Osteocyte (in vitro differentiated cells): ENCODE measurements at regions not wholly inside any gene's neighbourhood (a gene's known extent, or its start where the extent isn't known, plus 50 kb on each side); places are given as distances from the start of the nearest gene placed in this dataset.

ENCODE experiments used
- DNase-seq: peaks from one replicate; pipeline ENCODE4 v3.0.0; 2021; ENCODE audit warnings: mixed read lengths; ENCODE audit not compliant: unreplicated experiment; ENCODE audit errors: extremely low spot score
- H3K27ac Mint-ChIP-seq: one replicate; pipeline ENCODE4 v1.8.0; 2021; ENCODE audit warnings: mild to moderate bottlenecking, mixed read lengths; ENCODE audit not compliant: unreplicated experiment
- H3K27me3 Mint-ChIP-seq: one replicate; pipeline ENCODE4 v1.8.0; 2021; ENCODE audit warnings: mixed read lengths; ENCODE audit not compliant: unreplicated experiment
- H3K36me3 Mint-ChIP-seq: one replicate; pipeline ENCODE4 v1.8.0; 2021; ENCODE audit warnings: mixed read lengths; ENCODE audit not compliant: unreplicated experiment
- H3K4me1 Mint-ChIP-seq: one replicate; pipeline ENCODE4 v1.8.0; 2021; ENCODE audit warnings: mixed read lengths; ENCODE audit not compliant: unreplicated experiment
- H3K4me3 Mint-ChIP-seq: one replicate; pipeline ENCODE4 v1.8.0; 2021; ENCODE audit warnings: mild to moderate bottlenecking, moderate library complexity, mixed read lengths; ENCODE audit not compliant: unreplicated experiment
- H3K9me3 Mint-ChIP-seq: one replicate; pipeline ENCODE4 v1.8.0; 2021; ENCODE audit warnings: mixed read lengths; ENCODE audit not compliant: unreplicated experiment
- TF ChIP-seq, protein P1 (sequence below): fragments of 200-600 bp; sonication (generic); IDR thresholded peaks from 2 replicates; pipeline ENCODE4 v1.5.0; 2021; ENCODE audit warnings: antibody characterized with exemption, mild to moderate bottlenecking, moderate library complexity

GRCh38 chr5:175015028-175015685 lies 290.8 kb downstream of the MSX2 start:
- H3K4me1 Mint-ChIP-seq = no peaks in the 10 kb centered on the region
- no peaks in the 10 kb centered on the region for H3K36me3 Mint-ChIP-seq
- no peak for DNase-seq
- H3K9me3 Mint-ChIP-seq = peaks cover 5% of the 10 kb centered on the region
- H3K4me3 Mint-ChIP-seq = no peak overlapping the region
- H3K27ac Mint-ChIP-seq = no peak overlapping the region
- TF ChIP-seq, protein P1, sequence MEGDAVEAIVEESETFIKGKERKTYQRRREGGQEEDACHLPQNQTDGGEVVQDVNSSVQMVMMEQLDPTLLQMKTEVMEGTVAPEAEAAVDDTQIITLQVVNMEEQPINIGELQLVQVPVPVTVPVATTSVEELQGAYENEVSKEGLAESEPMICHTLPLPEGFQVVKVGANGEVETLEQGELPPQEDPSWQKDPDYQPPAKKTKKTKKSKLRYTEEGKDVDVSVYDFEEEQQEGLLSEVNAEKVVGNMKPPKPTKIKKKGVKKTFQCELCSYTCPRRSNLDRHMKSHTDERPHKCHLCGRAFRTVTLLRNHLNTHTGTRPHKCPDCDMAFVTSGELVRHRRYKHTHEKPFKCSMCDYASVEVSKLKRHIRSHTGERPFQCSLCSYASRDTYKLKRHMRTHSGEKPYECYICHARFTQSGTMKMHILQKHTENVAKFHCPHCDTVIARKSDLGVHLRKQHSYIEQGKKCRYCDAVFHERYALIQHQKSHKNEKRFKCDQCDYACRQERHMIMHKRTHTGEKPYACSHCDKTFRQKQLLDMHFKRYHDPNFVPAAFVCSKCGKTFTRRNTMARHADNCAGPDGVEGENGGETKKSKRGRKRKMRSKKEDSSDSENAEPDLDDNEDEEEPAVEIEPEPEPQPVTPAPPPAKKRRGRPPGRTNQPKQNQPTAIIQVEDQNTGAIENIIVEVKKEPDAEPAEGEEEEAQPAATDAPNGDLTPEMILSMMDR = no peak
- no peaks in the 10 kb centered on the region for H3K27me3 Mint-ChIP-seq

GRCh38 chr5:175013251-175013650 lies 288.9 kb downstream of the MSX2 start:
- H3K4me1 Mint-ChIP-seq = no peaks in the 10 kb centered on the region
- no peak overlapping the region for H3K4me3 Mint-ChIP-seq
- H3K9me3 Mint-ChIP-seq = peaks cover 5% of the 10 kb centered on the region
- DNase-seq = no peak
- TF ChIP-seq, protein P1 = no peak
- H3K27me3 Mint-ChIP-seq = no peaks in the 10 kb centered on the region
- H3K27ac Mint-ChIP-seq = no peak overlapping the region
- H3K36me3 Mint-ChIP-seq = no peaks in the 10 kb centered on the region

DNA sequence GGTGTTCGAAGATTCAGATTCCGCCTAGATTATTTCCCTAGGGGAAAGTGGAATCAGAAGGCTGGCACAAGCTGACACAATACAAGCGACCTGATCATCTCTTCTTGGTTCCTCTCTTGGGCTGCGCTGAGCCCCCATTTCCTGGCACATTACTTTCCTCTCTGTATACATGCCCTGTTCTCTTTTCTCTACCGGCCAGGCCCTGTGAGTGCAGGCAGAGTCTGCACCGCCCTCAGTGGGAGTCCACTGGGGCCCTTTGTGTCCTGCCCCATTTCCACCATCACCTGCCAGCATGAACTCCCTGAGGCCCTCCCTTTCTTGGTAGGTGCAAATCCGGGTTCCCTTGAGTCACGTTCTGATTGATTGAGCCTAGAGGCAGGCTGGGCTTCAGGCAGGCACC lies 287.9 kb downstream of the MSX2 start:
- Mint-ChIP-seq H3K9me3 (peaks cover 5% of the 10 kb centered on the region), H3K27me3 (no peaks in the 10 kb centered on the region), H3K4me3 (no peak overlapping the region), H3K4me1 (no peaks in the 10 kb centered on the region), H3K36me3 (no peaks in the 10 kb centered on the region), H3K27ac (no peak overlapping the region)
- TF ChIP-seq, protein P1 = no peak
- DNase-seq = no peak

GRCh38 chr5:175003531-175003930 lies 279.1 kb downstream of the MSX2 start:
- H3K36me3 Mint-ChIP-seq = no peaks in the 10 kb centered on the region
- H3K4me3 Mint-ChIP-seq = no peak overlapping the region
- H3K4me1 Mint-ChIP-seq = no peaks in the 10 kb centered on the region
- H3K27me3 Mint-ChIP-seq = no peaks in the 10 kb centered on the region
- TF ChIP-seq, protein P1 = no peak
- H3K9me3 Mint-ChIP-seq = no peaks in the 10 kb centered on the region
- H3K27ac Mint-ChIP-seq = no peak overlapping the region
- DNase-seq = no peak

DNA sequence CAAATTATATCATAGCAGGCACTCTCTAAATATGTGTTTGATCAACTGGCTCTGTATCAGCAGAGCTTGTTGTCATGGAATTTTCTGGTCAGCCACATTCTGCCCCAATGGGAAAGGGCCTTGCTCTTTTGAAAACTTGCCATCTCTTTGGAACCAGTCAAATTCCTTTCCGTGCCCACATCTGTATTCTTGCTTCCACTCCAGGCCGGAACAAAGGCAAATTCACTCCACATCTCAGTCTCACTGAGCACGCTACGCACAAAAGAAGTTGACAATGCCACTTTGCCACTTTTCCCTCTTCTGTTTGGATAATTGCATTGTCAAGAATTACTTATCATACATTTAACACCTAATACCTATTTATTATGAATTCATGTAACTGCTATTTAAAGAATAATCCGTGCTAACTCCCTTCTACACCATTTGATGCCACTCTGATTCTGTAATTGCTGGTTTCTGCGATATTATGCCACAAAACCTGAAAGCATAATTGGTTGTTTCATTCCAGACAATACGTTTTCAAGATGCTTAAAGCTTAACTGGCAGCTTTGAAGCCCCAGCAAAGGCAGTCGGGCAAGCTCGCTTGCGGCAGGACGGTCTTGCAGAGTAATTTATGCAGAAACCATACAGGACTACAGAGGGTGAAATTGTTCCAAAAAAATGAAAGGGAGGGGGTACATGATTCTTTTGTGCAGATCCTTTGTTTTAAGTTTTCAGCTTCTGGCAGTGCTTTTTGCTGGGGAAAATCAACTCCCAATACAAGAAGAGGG lies 277.7 kb downstream of the MSX2 start:
- no peaks in the 10 kb centered on the region for H3K4me1 Mint-ChIP-seq
- H3K27ac Mint-ChIP-seq = no peak overlapping the region
- no peak overlapping the region for H3K4me3 Mint-ChIP-seq
- no peaks in the 10 kb centered on the region for H3K36me3 Mint-ChIP-seq
- TF ChIP-seq, protein P1 = no peak
- no peaks in the 10 kb centered on the region for H3K9me3 Mint-ChIP-seq
- H3K27me3 Mint-ChIP-seq = no peaks in the 10 kb centered on the region
- no peak for DNase-seq
